Eye (tissue), 1 donor: ENCODE measurements at regions not wholly inside any gene's neighbourhood (a gene's known extent, or its start where the extent isn't known, plus 50 kb on each side); places are given as distances from the start of the nearest gene placed in this dataset.

Source experiments
- DNase-seq: peaks from one replicate; pipeline ENCODE4 v3.0.0-alpha.2; 2015

GRCh38 chr2:107584577-107584976, 242.1 kb upstream of the RGPD4 start:
- no peak for DNase-seq

- no peak for DNase-seq
Measured at GRCh38 chr2:107585851-107586250, 240.8 kb upstream of the RGPD4 start.

- no peak for DNase-seq
Measured at GRCh38 chr2:107588181-107588580, 238.5 kb upstream of the RGPD4 start.

- DNase-seq: no peak
Measured at GRCh38 chr2:107589079-107589491, 237.6 kb upstream of the RGPD4 start.

GRCh38 chr2:107591561-107592279, 235.0 kb upstream of the RGPD4 start:
- DNase-seq: no peak

GRCh38 chr2:107592280-107592624, 234.4 kb upstream of the RGPD4 start:
- no peak for DNase-seq

- DNase-seq: peak; percentile 34
Measured at GRCh38 chr2:107595285-107595684, 231.4 kb upstream of the RGPD4 start.

GRCh38 chr2:107595749-107596148, 230.9 kb upstream of the RGPD4 start:
- no peak for DNase-seq

- no peak for DNase-seq
Measured at GRCh38 chr2:107597507-107597906, 229.2 kb upstream of the RGPD4 start.

- no peak for DNase-seq
Measured at GRCh38 chr2:107602801-107603200, 223.9 kb upstream of the RGPD4 start.

- no peak for DNase-seq
Measured at GRCh38 chr2:107607054-107607453, 219.6 kb upstream of the RGPD4 start.

GRCh38 chr2:107607473-107607872, 219.2 kb upstream of the RGPD4 start:
- no peak for DNase-seq

- DNase-seq: no peak
Measured at GRCh38 chr2:107615039-107615438, 211.7 kb upstream of the RGPD4 start.

GRCh38 chr2:107618769-107619168, 207.9 kb upstream of the RGPD4 start:
- DNase-seq: no peak

- DNase-seq: no peak
Measured at GRCh38 chr2:107621186-107622165, 205.2 kb upstream of the RGPD4 start.

GRCh38 chr2:107622741-107623310, 203.9 kb upstream of the RGPD4 start:
- no peak for DNase-seq

GRCh38 chr2:107625982-107626381, 200.7 kb upstream of the RGPD4 start:
- no peak for DNase-seq

GRCh38 chr2:107627164-107627563, 199.5 kb upstream of the RGPD4 start:
- no peak for DNase-seq

- no peak for DNase-seq
Measured at GRCh38 chr2:107627926-107628325, 198.8 kb upstream of the RGPD4 start.

GRCh38 chr2:107633580-107634147, 193.0 kb upstream of the RGPD4 start:
- DNase-seq: no peak

GRCh38 chr2:107634172-107634571, 192.5 kb upstream of the RGPD4 start:
- DNase-seq: no peak

GRCh38 chr2:107635883-107636282, 190.8 kb upstream of the RGPD4 start:
- no peak for DNase-seq

- no peak for DNase-seq
Measured at GRCh38 chr2:107645586-107645985, 181.1 kb upstream of the RGPD4 start.
